ENCODE measurements at regions not wholly inside any gene's neighbourhood (a gene's known extent, or its start where the extent isn't known, plus 50 kb on each side); places are given as distances from the start of the nearest gene placed in this dataset.

DNA sequence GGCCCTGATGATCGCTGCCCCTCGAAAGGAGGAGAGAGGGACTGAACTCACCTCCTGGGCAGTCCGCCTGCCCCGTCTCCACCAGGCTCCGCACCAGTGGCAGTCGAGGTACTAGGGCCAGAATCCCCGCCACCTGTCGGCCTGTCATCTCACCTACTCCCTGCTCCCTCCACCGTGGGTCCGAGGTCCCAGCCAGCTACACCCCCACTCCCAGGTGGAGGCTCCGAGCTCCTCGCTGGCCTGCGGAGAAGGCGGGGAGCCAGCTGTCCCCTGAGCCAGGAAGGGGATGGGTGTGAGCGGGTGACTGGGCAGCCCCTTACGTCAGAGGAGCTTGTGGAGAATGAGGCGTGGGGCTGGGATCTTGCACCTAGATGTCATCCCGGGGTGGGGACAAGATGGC is 1066.5 kb upstream of the MANEA start:
- DNase-seq = no peak

DNA sequence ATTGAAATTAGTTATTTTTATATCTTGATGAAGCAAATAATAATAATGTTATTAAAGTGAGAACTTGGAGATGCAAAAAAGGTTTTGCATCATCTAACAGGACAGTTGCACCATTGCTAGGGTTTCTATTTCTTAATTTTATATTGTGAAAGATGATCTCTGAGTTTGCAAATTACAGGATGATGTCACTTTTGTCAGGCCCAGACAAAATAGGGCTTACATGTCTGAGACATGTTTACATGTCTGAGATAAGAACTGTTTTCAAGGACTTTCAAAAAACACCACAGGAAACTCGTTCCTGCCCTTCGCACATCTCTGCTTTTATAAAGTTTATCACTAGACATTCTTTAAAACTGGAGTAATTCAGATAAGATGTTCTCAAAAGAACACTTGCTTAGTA is 1075.8 kb upstream of the MANEA start:
- DNase-seq = no peak

DNA sequence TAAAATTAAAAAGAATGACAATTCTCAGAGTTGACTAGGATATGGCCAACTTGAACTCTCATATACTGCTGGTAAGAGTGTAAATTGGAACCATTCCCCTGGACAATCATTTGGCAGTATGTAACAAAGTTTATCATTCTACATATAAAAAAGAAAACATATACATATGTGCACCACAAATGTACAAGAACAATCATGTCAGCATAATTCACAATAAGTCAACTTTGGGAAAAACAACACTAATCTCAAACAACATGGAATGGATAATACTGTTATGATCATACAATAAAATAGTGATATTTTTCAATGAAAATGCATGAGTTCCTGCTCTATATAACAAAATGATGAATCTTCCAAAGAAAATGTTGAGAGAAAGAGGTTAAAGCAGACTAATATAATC is 1078.7 kb upstream of the EPHA7 start:
- DNase-seq = no peak

DNA sequence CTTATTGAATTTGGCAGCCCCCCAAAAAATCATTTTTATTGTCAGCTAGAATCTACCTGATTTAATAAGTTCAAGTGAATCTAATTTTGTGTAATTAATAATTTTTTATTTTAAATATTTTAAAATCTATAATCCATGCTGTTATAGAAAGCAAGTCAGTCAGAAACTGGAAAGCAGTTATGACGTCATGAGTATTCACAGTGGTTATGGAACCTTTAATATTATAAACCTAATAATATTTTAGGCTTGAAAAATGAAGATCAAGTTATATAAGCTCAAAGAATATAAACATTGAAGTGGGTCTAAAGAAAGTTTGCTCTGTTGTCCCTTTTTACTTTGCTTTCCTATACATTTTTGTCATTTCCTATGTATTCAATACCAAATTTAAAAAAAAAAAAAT is 1075.1 kb upstream of the EPHA7 start:
- no peak for DNase-seq

DNA sequence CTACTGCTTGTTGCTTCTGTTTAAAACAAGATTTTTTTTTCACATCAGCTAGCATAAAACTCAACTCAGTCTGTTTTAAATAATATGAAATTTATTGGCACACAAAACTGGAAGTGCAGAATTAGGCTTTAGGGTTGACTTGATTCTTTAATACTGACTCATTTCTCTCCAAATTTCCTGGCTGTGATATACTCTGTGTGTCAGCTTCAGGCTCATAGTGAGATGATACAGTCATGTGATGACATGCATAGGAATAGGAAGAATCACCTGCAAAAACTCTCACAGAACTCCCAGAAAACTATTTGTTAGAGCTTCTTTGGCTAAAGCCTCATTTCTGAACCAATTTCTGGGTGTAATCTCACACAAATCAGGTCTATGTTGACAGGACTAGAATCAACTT is 1068.0 kb upstream of the EPHA7 start:
- DNase-seq = no peak

DNA sequence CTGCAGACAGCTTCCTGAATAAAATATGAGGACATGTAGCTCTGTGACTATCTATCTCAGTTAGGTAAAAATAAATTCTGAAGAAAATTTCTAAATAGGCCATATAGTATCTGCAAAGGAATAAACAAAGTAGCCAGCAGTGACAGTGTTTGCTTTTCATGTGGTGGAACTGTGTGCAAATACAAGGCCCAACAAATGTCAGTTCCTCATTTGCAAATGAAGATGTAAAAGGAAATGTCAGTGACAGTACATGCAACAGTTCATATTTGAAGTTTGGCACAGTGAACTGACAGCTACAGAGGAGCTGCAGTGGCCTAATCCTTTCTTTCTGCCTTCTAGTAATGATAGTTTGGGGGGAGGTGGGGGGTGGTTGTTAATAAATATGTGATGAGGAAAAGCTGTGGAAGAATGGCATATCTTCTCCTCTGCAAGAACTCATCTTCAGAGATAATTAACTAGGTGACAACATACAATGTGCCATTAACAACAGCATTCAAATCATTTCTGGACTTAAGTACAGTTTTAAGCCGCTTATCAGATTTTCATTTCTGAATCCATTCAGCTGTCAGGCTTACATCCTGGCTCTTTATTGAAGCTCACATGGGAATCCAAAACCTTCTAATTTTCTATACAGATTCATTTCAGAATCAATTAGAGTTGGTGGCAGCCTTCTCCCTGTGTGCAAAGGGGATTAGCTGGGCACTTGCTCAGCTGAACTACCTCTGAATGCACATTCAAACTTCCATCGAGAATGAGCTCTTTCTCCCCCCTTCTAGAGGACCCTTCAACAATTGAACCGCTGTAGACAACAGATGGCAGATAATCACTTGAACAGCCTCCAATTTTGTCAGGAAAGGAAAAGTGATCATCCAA is 1059.0 kb upstream of the EPHA7 start:
- no peak for DNase-seq

DNA sequence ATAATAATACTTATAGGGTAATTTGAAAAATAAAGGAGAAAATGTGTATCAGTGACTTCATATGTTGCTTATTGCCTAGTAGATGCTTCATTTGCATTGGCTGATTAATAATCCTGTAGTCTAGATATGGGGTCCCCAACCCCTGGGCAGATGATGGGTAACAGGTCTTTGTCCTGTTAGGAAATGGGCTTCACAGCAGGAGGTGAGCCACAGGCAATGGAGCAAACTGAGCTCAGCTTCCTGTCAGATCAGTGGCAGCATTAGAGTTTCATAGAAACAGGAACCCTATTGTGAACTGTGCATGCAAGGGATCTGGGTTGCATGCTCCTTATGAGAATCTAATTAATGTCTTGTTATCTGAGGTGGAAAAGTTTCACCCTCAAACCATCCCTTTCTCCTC is 1049.5 kb upstream of the EPHA7 start:
- no peak for DNase-seq

DNA sequence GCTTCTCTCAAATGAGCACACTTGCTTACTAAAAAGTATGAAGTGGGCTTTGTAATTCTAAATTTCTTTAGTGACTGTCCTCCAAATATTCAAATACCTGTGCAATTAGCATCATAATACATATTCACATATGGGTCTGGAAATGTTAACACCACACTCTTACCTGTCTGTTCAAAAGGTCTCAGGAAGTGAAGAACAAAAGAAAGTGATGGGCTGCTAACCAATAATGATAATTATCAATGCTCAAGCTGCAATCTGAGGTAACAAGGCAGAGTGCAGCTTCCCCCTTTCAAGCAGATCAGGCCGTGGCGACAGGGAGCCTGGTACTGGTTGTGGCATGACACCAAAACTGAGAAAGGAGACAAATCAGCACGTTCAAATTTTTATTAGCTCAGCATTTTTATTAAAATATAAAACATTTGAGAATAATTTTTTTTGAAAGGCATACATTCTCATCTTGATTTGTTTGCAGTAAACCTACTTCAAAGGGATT is 1044.7 kb upstream of the EPHA7 start:
- DNase-seq = no peak

DNA sequence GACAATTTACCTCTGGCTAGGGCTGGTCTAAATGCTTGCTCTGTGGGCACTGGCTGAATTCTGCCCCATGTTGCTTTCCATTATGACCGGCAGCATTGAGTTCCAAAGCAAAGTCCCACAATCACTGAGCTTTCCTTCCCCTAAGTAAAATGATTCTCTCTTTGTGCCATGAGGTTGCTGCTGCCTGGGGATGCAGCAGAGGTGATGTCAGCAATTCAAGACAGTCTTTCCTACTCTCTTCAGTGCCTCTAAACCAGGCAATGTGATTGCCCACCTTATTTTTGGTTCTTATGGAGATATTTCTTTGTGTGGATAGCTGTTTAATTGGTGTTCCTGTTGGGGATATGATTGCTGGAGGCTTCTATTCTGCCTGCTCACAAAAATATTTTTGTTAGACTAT is 1043.9 kb upstream of the EPHA7 start:
- no peak for DNase-seq

DNA sequence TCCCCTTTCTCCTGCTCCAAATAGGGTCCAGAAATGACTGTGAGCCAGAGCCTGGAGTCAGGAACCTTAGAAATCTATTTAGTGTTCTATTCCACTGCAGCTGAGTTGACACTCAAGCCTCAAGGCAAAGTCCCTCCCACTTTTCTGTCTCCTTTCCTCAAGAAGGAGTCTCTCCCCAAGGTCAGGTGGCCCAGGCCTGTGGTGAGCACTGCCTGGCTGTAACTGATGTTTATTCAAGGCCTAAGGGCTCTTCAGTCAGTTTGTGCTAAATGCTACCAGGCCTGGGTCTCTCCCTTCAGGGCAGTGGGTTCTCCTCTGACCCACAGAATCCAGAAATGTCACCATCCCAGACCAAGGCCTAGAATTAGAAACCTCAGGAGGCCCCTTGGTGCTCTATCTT is 1042.9 kb upstream of the EPHA7 start:
- DNase-seq = no peak

DNA sequence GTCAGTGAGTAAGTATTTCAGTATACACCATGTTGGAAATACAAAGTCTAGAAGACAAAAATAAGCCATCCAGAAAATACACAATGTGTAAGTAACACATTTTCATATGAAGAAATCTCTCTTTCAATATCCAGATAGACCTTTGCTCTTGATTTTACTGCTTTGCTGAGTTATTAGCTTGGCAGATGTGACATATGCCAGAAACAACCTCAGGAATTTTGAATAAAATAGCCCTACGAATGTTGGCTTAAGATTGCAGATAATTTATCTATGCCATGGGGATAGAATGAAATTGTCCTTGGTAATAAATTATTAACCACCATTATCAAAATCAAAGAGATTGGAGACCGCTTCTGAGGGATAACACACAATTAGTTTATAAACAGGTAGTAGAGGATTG is 1036.9 kb upstream of the EPHA7 start:
- DNase-seq = no peak

DNA sequence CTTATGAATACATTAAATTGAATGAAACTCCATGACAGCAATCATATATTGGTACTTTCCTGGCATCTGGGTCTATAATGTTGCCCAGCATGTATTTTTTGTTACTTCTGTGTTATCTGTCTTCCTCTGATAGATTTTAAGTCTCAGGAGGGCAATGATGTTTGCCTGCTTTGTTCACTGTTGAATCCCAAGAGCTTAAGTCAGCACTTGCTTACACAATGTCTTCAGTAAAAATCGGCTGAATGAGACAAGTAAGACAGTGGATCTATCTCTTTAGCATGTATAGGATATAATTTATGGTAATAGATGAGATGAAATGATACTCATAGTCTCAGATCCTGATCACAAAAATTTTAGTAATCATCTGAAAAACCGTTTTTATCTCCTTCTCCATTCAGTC is 1034.9 kb upstream of the EPHA7 start:
- DNase-seq = no peak

DNA sequence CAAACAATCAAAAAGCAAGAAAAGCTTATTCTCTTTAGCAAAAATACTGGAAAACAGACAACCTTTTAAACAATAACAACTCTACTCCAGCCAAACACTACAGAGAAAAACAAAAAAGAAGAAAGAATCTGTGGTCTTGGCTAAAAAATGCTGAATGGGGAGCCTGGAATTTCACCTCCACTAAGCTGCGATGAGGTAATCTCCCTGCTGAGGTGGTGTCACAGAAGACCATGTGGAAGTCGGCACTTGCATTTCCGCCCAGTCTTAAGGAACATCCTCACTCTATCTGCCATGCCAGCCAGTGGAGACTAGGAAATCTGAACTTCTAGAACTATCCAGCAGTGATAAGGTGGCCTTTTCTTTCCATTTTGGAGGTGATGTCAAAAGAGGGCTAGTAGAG is 1026.8 kb upstream of the EPHA7 start:
- no peak for DNase-seq

DNA sequence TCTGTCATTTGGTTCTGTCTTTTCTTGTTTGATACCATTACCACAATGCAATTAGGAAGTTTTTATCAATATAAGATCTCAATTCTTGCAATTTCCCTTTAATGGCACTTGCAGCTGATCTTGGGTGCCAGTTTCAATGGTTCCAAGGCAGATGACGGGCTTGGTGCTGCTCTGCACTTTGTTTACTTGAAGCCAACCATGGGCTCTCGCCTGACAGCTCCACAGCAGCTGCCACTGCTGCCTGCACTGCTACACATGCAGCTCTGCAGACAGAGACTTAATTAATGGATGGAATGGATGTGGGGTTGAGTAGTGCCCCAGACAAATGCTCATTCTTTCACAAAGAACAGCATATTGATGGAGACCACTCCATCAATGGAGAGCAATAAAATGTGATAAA is 1024.3 kb upstream of the EPHA7 start:
- no peak for DNase-seq

DNA sequence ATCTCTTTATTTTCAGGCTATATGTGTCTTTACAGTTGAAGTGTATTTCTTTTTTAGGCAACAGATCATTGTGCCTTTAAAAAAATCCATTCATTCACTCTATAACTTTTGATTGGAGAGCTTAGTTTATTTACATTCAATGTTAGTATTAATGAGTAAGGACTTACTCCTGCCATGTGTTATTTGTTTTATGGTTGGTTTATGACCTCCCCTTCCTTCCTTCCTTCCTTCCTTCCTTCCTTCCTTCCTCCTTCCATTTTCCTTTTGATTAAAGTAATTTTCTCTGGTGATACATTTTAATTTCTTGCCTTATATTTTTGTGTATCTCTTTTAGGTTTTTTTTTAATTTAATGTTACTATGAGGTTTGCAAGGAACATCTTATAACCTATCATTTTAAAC is 1005.3 kb upstream of the EPHA7 start:
- DNase-seq = no peak

DNA sequence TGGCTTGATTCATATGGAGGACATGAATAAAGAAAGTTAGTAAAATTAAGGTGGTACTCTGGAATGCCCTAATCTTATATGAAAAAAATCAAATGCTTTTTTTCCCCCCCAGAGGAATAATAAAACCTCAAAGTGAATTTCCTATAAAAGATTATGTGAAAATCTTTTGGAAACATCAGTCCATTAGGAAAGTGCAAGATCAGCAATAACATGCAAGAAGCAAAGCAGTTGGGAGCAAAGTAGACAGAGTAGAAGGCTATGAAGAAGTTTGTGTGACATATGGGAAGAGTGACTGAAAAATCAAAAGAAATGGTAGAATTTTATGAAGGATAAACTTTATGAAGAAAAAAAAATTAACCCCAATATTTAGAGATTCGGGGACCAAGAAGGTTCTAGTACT is 998.0 kb upstream of the EPHA7 start:
- no peak for DNase-seq

DNA sequence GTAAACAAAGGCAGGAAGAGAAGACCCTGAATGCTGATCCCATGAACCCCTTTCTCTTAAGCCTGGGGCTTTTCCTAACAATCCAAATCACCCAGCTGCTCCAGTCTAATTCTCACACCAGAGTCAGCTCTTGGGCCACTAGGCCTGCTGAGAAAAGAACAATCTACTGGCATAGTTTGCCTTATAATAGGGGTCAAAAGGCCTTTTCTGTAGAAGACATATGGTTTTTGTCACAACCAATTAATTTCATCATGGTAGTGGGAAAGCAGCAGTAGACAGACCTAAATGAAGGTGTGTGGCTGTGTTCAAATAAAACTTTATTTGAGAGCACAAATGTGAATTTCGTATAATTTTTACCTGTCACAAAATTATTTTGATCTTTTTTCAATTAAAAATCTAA is 994.7 kb upstream of the EPHA7 start:
- DNase-seq = no peak

DNA sequence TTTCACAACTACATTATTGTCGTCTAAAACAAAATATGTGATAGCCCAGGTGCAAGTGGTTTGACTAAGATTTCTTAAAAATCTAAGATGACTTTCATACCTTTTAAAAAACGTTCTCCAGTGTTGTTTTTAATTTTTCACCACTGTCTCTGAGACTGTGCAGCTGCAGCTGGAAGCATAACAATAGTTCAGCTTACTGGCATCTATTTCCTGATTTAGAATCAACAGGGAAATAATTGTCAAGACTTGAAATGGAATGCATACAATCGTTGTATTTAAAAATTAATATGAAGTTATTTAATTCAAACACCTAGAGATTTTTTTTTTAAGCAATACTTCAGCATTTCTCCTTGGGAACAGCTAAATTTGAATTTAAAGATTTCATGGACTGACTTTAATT is 982.0 kb upstream of the EPHA7 start:
- DNase-seq = no peak

DNA sequence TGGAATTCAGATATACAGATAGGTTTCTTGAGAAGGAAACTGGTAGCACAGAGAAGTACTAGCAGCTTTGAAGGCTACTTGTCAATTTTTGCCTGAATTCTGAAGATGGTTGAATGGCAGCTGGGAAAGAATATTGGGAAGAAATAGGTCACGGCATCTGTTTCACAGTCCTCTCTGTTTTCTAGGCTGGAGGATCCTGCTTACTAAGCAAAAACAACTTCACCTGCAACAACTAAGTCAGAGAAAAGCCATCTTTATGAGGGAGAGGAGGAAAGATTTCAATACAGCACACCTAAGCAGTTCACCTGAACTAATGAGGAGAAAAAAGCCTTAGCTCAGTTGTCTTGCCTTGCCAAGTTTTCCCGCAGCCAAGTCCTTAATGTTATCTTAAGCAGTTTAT is 975.5 kb upstream of the EPHA7 start:
- DNase-seq = no peak

DNA sequence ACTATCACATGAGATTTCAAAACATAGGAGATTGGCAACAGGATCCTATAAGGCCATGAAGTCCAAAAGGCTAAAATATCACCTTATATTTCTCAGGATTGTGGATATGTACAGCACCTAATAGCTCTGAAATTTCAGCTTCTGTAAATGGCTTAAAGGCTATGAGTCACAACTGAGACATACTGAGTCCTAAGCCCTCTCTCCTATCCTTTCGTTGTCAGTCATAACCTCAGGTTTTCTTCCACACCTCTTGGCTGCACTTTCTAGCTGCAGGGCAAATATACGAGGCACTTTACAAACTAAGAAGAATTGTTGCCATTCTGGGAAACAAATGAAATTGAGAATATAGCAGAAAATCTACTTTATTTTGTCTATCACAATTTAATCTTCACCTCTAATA is 969.9 kb upstream of the EPHA7 start:
- no peak for DNase-seq

DNA sequence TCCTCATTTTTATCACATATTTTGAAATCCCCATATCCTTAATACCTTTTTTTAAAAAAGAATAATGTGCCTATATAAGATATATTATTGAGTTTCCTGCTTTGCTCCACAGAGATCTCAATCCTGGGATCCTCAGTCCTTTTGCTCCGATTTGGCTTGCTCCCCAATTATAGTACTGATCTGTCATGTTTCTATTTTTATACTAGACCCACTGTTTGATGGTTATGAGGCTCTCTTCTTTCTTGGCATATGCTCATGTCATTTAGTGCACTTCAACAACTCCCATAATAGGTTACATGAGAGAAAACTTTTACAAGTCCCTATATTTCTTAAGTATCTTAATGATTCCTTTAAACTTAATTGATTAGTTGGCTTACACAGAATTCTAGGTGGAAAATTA is 958.5 kb upstream of the EPHA7 start:
- DNase-seq = no peak

DNA sequence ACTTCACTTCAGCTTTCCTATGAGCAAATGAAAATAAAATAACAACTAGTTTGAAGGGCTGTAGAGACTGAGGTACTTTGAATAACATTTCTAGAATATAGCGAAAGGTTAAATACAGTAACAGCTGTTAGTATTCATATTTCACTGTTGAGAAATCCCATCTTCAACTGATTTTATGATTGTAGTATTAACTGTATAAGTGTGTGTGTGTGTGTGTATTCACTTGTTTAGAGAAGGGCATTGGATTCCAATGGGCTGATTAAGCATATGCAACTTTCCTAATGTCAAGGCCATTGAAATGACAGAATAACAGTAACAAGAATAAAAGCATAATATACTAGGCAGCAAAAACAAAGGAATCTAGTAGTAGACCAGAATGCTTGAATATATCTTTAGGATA is 957.5 kb upstream of the EPHA7 start:
- no peak for DNase-seq

DNA sequence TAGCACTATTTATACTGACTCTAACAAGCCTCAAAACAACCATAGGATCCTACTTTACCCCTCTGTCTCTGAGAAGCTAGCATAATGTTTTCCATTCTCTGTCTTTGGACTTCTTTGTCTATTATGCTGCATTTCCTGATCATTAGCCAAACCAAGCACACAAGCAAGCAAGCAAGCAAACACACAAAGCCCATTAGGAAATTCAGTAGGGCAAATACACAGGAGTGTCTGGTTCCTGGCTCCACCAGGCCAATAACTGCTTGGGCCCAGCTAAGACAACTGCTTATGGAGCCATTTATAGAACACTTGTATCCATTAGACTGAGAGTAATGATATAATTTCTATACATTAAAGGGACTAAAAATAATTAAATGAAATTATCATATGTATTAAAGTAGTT is 952.9 kb upstream of the EPHA7 start:
- no peak for DNase-seq

DNA sequence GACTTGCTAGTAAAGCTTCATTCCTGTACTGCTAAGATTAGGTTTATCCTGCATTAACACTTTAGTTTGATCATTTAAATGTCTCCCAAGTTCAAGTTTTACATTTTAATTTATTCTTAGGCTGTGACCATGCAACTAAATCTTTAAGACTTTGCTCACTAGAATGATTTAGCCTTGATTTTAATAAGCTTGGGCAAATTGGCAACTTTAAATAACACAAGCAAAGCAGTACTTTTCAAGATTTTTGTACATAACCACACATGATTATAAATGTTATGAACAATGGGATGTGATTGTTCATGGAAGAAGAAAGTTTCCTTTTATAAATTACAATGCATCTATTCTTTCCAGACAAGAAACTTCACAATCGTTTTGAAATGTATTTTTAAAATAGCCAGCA is 948.0 kb upstream of the EPHA7 start:
- DNase-seq = no peak
